ENCODE measurements at regions not wholly inside any gene's neighbourhood (a gene's known extent, or its start where the extent isn't known, plus 50 kb on each side); places are given as distances from the start of the nearest gene placed in this dataset.
"Not testable (repeated sequence)": the region's sequence is repeated elsewhere in the genome, so short reads cannot be mapped to it uniquely, and the experiment has no call there.

GRCh38 chr19:20482721-20483120, 82.9 kb downstream of the ZNF737 start:
- DNase-seq, result no peak

- no peak for DNase-seq
These were observed 83.8 kb downstream of the ZNF737 start for GRCh38 chr19:20481736-20482135.

- DNase-seq, result no peak
These were observed 86.1 kb downstream of the ZNF737 start for GRCh38 chr19:20479483-20479882.

GRCh38 chr19:20478936-20479335, 86.6 kb downstream of the ZNF737 start:
- DNase-seq, result no peak

- no peak for DNase-seq
These were observed 92.7 kb downstream of the ZNF737 start for GRCh38 chr19:20472854-20473253.

GRCh38 chr19:20471431-20471830, 94.2 kb downstream of the ZNF737 start:
- peak; percentile 45 to 50 for DNase-seq

- peak; percentile 88 to 90 for DNase-seq
These were observed 95.0 kb downstream of the ZNF737 start for GRCh38 chr19:20470345-20471135.

GRCh38 chr19:20466638-20466990, 99.0 kb downstream of the ZNF737 start:
- not testable (repeated sequence) for DNase-seq

GRCh38 chr19:20465922-20466637, 99.5 kb downstream of the ZNF737 start:
- not testable (repeated sequence) for DNase-seq

- DNase-seq, result no peak
These were observed 112.1 kb downstream of the ZNF737 start for GRCh38 chr19:20453425-20453935.

GRCh38 chr19:20444202-20444885, 121.2 kb downstream of the ZNF737 start:
- DNase-seq, result no peak

GRCh38 chr19:20432266-20432842, 133.2 kb downstream of the ZNF737 start:
- DNase-seq, result not testable (repeated sequence)

- DNase-seq, result no peak
These were observed 133.8 kb downstream of the ZNF737 start for GRCh38 chr19:20431826-20432225.

GRCh38 chr19:20423381-20424197, 142.0 kb downstream of the ZNF737 start:
- peak; percentile 58 to 61 for DNase-seq

GRCh38 chr19:20422216-20423205, 143.1 kb downstream of the ZNF737 start:
- no peak for DNase-seq

- DNase-seq, result no peak
These were observed 148.9 kb downstream of the ZNF737 start for GRCh38 chr19:20416661-20417060.

- no peak for DNase-seq
These were observed 151.5 kb downstream of the ZNF737 start for GRCh38 chr19:20414120-20414519.

- DNase-seq, result no peak
These were observed 151.9 kb downstream of the ZNF737 start for GRCh38 chr19:20413705-20414104.

- no peak for DNase-seq
These were observed 152.7 kb downstream of the ZNF737 start for GRCh38 chr19:20412846-20413245.

GRCh38 chr19:20397292-20397691, 168.3 kb downstream of the ZNF737 start:
- DNase-seq, result no peak

Measured in right lung (tissue), 2 donors.